Transverse colon (tissue), 4 donors: ENCODE measurements at regions not wholly inside any gene's neighbourhood (a gene's known extent, or its start where the extent isn't known, plus 50 kb on each side); places are given as distances from the start of the nearest gene placed in this dataset.
"Not testable (repeated sequence)": the region's sequence is repeated elsewhere in the genome, so short reads cannot be mapped to it uniquely, and the experiment has no call there.

Experiments used
- POLR2A ChIP-seq: fragments of 450-650 bp; IDR thresholded peaks from one replicate; pipeline ENCODE4 v1.6.1; 2016; ENCODE audit warnings: antibody characterized with exemption, mild to moderate bottlenecking, moderate library complexity
- POLR2AphosphoS5 ChIP-seq, 3 donors: sonication (generic); formaldehyde crosslinking; IDR thresholded peaks; one replicate each; pipeline ENCODE4 v1.6.1; 2016; ENCODE audit warnings: antibody characterized with exemption in 3 of 3
- TF ChIP-seq, protein P1 (sequence below), 5 experiments: fragments of 200-600 bp in 3 of 5; fragments of 450-650 bp in 2 of 5; sonication (generic) in 3 of 5; IDR thresholded peaks; 1 replicate in 2 of 5; 2 replicates in 3 of 5; pipeline ENCODE4 v1.5.1; 2016 to 2017; ENCODE audit warnings: antibody characterized with exemption in 5 of 5, inconsistent platforms in 3 of 5, mild to moderate bottlenecking in 2 of 5, moderate library complexity in 1 of 5

GRCh38 chr1:243074224-243074623 is 180.9 kb downstream of the CEP170 start:
- TF ChIP-seq, protein P1, sequence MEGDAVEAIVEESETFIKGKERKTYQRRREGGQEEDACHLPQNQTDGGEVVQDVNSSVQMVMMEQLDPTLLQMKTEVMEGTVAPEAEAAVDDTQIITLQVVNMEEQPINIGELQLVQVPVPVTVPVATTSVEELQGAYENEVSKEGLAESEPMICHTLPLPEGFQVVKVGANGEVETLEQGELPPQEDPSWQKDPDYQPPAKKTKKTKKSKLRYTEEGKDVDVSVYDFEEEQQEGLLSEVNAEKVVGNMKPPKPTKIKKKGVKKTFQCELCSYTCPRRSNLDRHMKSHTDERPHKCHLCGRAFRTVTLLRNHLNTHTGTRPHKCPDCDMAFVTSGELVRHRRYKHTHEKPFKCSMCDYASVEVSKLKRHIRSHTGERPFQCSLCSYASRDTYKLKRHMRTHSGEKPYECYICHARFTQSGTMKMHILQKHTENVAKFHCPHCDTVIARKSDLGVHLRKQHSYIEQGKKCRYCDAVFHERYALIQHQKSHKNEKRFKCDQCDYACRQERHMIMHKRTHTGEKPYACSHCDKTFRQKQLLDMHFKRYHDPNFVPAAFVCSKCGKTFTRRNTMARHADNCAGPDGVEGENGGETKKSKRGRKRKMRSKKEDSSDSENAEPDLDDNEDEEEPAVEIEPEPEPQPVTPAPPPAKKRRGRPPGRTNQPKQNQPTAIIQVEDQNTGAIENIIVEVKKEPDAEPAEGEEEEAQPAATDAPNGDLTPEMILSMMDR (IDR thresholded peaks at IDR 0.05): not testable (repeated sequence)
- not testable (repeated sequence) for TF ChIP-seq POLR2AphosphoS5 (IDR thresholded peaks at IDR 0.05); POLR2A
